GM13977 (cell line): ENCODE measurements at regions not wholly inside any gene's neighbourhood (a gene's known extent, or its start where the extent isn't known, plus 50 kb on each side); places are given as distances from the start of the nearest gene placed in this dataset.

Experiments used
- DNase-seq: peaks from one replicate; pipeline ENCODE4 v3.0.0; 2012; ENCODE audit warnings: low spot score
- CTCF ChIP-seq: IDR thresholded peaks from 2 replicates; pipeline ENCODE4 v1.5.1; 2012; ENCODE audit warnings: mild to moderate bottlenecking, control low read depth; ENCODE audit not compliant: insufficient read depth; ENCODE audit errors: extremely low read depth, missing control alignments
- in situ Hi-C: fragments of 300-500 bp; cut with MboI; formaldehyde crosslinking; loops from one replicate; pipeline ENCODE4 v1.12.0; 2022; ENCODE audit warnings: low sequenced_read_pairs, low pct_unique_long_range_greater_than_20kb, mixed read lengths, inconsistent platforms; ENCODE audit not compliant: unreplicated experiment

DNA sequence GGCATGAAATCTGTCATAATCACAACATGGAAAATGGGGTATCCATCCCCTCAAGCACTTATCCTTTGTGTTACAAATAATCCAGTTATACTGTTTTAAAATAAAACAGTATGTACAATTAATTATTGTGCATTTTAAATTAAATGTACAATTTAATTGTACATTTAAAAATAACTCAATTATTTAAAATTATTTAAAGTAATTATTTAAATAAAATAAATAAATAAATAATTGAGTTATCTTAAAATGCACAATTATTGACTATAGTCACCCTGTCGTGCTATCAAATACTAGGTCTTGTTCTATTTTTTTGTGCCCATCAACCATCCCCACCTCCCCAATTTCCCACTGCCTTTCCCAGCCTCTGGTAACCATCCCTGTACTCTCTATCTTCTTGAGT is 66.9 kb upstream of the KCNG1 start:
- TF ChIP-seq CTCF: no peak
- DNase-seq: no peak
- in situ Hi-C loops: no loop called here

DNA sequence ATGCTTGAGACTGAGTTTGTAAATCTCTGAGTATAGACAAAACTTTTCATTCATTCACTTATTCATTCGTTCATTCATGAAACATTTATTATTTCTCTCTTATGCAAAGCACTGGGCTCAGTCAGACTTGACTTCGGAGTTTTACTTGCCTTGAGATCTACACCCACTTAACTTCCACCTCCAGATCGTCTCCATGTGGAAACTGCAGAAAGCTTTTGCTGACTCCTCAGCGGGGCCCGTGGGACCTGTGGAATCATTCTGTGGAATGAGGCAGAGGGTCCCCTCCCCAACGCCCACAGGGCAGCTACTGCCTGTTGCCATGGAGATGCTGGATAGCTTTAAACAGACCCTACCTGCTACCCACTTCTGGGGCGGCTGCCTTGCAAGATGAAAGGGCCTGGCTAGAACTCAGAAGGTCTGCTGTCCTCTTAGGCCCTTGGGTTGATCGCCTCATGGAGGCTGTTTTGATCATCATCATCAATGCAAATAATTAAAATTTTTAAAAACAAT is 66.4 kb upstream of the KCNG1 start:
- no peak for DNase-seq
- in situ Hi-C loops: no loop called here
- TF ChIP-seq CTCF: no peak

- in situ Hi-C loops: no loop called here
- DNase-seq: no peak
- no peak for TF ChIP-seq CTCF
Observed at GRCh38 chr20:51087266-51087665, 64.4 kb upstream of the KCNG1 start.

GRCh38 chr20:51085769-51086168 is 62.9 kb upstream of the KCNG1 start:
- in situ Hi-C loops: no loop called here
- DNase-seq: no peak
- TF ChIP-seq CTCF: no peak

DNA sequence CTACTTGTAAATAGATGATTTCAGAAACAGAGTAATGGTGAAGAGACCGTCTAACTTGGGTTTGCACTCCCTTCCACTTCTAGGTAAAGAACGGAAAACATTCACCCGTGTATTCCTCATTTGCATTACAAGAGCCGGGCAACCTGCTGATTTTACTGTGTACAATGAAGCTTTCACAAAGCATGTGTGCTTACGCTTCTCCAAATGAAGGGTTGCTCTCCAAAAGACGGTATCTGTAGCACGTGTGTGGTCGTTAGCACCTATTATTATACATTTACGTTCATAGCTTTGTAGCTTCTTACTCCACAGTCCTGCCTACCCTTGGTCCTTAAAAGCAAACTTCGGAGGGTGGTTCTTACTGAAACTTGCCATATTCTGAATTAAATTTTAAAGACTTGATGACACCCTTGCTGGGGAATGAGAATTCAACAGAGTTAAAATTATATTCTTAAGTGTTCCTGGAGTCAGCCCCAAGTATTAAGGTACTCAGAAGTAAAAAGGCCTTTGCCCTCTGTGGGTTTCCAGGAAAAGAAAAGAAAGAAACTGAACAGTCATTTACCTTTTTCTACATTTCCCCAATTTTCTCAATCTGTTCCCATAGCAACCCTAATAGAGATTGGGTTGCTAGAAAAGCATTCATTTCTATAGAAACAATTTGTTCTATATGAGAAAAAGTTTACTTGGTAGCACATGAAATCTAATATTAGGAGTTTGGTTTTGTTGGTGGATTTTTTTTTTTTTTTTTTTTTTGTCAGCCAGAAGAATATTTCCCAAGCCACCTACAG is 61.9 kb upstream of the KCNG1 start:
- no peak for DNase-seq
- no peak for TF ChIP-seq CTCF
- in situ Hi-C loops: no loop called here

DNA sequence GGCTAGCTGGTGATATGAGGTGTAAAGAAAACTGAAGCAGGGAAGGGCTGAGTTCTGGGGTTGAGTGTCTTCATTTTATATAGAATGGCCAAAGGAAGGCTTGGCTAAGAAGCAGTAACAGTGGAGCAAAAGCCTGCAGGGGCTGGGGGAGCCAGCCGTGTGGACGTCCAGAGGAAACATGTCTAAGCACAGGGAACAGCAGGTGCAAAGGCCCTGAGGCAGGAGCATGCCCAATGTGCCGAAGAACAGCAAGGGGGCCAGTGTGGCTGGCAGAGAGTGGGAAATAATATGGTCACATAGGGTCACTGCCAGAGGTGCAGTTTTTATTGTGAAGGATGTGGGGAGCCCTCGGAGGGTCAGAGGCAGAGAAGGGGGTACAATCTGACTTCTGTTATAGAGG is 60.5 kb upstream of the KCNG1 start:
- TF ChIP-seq CTCF: no peak
- in situ Hi-C loops: no loop called here

More for the DNA sequence above, 60.5 kb upstream of the KCNG1 start:
- DNase-seq: no peak
